Fibroblast of skin of left quadriceps (primary cell): ENCODE measurements at regions not wholly inside any gene's neighbourhood (a gene's known extent, or its start where the extent isn't known, plus 50 kb on each side); places are given as distances from the start of the nearest gene placed in this dataset.
"Not testable (repeated sequence)": the region's sequence is repeated elsewhere in the genome, so short reads cannot be mapped to it uniquely, and the experiment has no call there.

Experiments used
- DNase-seq, 2 experiments: peaks; one replicate each; pipeline ENCODE4 v3.0.0-alpha.2; 2013; ENCODE audit warnings: low read depth in 2 of 2

DNA sequence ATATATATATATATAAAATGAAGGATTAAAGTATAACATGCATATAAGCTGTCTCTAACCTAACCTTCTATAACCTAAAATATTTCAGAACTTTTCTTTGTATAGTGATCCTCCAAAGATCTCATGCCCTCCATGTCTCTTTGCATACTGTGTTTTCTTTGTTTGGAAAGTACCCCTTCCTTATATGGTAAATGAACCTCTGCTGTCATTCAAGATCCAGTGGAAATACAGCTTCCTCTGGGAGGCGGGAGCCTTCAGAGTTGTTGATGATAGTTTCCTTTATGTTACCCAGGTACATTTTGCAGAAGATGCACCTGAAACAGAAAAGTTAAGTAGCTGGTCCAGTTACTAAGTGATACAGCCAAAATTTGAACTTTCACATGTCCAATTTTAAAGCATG lies 233.3 kb upstream of the FOXP2 start:
- no peak for DNase-seq

- DNase-seq = peak in 1 of 2 experiments; percentile 3
Observed at GRCh38 chr7:114180556-114181266, 233.9 kb upstream of the FOXP2 start.

DNA sequence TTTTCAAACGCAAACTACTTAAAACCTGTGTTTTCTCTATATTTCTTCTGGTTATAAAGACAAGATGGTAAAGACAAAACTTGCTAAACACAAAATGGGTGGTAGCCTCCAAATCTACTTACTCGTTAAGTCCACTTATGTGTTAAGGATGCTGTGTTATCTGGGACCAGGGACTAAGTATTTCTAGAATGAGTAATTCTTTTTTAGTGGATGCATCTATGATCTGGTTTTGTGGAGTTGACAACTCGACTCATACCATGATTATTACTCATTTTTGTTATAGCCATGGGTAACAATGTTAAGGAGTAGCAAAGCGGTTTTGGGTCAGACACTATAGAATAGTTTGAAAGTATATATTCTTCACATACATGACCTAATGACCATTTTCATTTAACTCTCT lies 239.5 kb upstream of the FOXP2 start:
- DNase-seq = peak; percentile 3 to 4

DNA sequence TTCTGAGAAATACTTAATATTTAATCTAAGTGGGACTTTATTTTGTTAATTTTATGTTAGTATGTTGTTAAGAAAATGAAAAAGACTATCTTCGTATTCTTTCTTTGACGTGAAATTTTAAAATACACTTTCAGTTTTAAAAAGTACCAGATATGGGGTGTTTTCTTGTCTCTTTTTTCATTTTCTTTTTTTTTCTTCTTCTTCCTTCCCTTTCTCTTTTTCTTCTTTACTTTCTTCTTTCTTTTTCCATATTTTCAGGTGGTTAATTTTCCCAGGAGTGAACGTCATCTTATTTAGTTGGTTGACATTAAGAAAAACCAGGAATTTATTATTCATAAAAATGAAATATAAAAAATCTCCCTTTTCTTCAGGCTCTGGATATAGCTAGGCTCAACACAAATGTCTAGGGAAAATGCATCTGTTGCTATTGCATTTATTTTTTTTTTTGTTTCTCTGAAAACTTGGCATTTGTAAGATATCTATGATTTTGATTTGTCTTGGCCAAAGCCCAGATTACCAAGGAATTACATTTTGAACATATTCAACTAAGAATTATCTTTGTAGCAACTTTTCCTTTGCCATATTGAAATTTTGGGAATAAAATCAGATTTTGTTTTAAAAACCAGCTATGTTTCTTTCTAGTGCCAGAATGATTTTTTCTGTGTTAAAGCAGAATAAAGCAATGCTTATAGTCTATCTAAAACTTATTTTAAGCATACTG lies 241.3 kb upstream of the FOXP2 start:
- no peak for DNase-seq

DNA sequence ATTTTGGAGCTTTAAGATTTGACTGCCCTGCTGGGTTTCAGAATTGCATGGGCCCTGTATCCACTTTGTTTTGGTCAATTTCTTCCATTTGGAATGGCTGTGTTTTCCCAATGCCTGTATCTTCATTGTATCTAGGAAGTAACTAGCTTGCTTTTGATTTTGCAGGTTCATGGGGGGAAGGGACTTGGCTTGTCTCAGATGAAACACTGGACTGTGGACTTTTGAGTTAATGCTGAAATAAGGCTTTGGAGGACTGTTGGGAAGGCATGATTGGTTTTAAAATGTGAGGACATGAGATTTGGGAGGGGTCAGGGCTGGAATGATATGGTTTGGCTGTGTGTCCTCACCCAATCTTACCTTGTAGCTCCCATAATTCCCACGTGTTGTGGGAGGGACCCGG lies 245.2 kb upstream of the FOXP2 start:
- DNase-seq = not testable (repeated sequence)

DNA sequence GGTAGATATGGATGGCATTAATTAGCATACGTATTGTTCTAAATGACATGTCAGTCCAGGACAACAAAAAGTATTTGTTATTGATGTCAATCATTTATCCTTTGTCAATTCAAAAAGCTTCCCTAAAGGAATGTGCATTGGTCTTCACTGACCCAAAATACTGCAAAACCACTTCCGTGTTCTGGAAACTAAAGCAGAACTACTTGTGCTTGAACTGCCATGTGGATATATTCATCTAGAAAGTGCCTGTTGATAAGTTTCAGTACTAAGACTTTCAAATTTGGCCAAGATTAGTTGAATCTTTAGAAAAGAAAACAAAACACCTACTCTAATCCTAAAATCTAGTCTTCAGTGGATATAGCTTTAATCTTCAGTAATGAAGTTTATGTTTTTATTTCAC lies 242.1 kb upstream of the PPP1R3A start:
- no peak for DNase-seq

- no peak for DNase-seq
Observed at GRCh38 chr7:114158854-114159253, 240.0 kb upstream of the PPP1R3A start.

- no peak for DNase-seq
Observed at GRCh38 chr7:114158275-114158674, 239.5 kb upstream of the PPP1R3A start.

- DNase-seq = no peak
Observed at GRCh38 chr7:114156178-114156577, 237.4 kb upstream of the PPP1R3A start.

- no peak for DNase-seq
Observed at GRCh38 chr7:114155116-114156110, 236.6 kb upstream of the PPP1R3A start.

- no peak for DNase-seq
Observed at GRCh38 chr7:114153700-114154099, 234.9 kb upstream of the PPP1R3A start.

DNA sequence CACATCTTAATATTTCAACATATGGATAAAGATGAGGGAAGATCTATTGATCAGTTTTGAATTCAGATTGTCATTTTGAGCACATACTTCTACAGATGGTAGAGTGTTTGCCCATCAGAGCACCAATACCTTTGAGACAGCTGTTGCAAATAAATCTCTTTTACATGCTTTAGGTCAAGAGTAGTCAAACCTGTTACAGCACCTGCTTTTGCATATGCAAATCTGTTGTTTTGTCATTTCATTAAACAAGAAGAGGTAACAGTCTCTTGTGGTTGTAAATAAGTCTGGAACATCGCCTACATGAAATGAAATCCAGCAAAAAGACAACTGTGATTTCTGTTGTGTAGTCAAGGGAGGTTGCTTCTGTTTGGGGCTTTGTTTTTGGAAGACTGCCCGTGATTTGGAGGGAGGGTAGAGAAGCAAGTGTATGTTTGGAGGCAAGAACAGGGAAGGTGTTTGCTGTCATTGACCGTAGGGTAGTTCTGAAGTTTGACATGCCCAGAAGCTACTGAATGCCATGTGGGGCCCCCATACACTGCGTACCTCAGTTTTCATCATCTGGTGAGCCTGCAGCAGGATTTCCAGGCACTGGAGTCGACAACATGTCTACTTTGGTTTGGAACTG lies 233.6 kb upstream of the PPP1R3A start:
- no peak for DNase-seq

GRCh38 chr7:114151777-114152176 lies 233.0 kb upstream of the PPP1R3A start:
- no peak for DNase-seq

DNA sequence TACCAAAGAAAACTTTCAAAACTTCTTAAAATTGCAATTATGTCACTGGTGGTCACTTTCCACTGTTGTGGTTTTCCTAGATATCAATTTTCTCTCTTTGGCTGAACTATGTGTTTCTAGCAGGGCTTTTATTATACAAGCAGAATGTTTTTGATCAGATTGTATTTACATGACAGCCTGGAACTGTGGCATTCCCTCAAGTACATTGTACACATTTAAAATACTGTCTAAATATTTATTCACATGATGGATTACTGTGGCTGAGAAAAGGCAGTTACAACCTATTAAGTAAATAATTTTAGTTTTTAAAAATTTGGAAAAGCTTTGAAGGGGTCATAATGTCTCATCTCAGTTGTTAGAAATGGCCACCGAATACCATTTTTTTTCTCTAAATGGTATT lies 231.9 kb upstream of the PPP1R3A start:
- DNase-seq = no peak

GRCh38 chr7:114148779-114149178 lies 230.0 kb upstream of the PPP1R3A start:
- DNase-seq = no peak

DNA sequence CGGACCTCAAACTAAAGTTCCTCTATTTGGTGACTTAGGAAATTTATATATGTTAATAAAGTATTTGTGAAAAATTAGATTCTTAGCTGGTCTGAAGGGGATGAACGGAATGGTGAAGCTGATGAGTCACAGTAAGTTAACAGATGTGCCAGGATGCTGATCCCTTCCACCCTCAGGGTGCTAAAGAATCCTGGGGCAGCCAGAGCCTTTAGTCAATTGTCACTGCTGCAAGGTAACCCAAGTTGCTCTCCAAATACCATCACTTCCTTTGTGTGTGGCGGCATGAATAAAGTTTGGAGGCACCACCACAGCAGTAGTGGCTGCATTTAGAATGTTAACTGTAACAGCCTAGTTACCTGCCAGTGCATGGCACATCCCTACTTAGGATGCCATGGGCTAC lies 222.6 kb upstream of the PPP1R3A start:
- DNase-seq = no peak

- no peak for DNase-seq
Observed at GRCh38 chr7:114140561-114140960, 221.8 kb upstream of the PPP1R3A start.

DNA sequence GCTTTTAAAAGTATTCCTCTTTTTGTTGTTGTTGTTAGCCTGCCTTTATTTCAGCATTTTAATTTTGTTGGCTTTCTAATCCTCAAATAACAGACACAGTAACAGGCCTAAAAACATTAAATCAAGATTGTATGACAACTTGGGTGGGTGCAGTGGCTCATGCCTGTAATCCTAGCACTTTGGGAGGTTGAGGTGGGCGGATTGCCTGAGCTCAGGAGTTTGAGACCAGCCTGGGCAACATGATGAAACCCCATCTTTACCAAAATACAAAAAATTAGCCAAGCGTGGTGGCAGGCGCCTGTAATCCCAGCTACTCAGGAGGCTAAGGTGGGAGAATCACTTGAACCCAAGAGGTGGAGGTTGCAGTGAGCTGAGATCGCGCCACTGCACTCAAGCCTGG lies 220.9 kb upstream of the PPP1R3A start:
- not testable (repeated sequence) for DNase-seq

- no peak for DNase-seq
Observed at GRCh38 chr7:114138587-114138986, 219.8 kb upstream of the PPP1R3A start.

- no peak for DNase-seq
Observed at GRCh38 chr7:114133717-114134116, 214.9 kb upstream of the PPP1R3A start.

GRCh38 chr7:114130866-114131265 lies 212.1 kb upstream of the PPP1R3A start:
- DNase-seq = no peak

DNA sequence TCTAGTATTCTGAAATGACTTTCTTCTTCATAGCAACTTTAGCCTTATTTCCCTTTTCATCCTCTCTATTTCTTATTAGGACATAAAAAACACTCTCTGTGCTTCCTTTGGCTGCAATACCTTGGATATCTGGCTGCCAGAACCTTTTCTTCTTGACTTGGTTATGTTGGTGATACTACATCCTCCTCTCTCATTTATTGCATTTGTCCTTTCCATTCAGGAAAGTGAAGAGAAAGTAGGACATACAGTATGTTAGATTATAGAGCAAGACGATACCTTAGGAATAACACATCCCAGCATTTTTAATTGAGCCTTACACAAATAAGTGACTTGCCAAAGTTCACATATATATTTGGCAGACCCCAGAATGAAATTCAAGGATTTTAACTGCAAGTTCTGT lies 210.1 kb upstream of the PPP1R3A start:
- DNase-seq = no peak
